Parathyroid adenoma (tissue), 2 donors: ENCODE measurements at regions not wholly inside any gene's neighbourhood (a gene's known extent, or its start where the extent isn't known, plus 50 kb on each side); places are given as distances from the start of the nearest gene placed in this dataset.

Experiments used
- H2AFZ ChIP-seq: fragments of 300-600 bp; sonication (generic); one replicate; pipeline ENCODE4 v1.7.0; 2017; ENCODE audit warnings: antibody characterized with exemption, mild to moderate bottlenecking
- H3K27ac ChIP-seq: fragments of 300-600 bp; sonication (generic); one replicate; pipeline ENCODE4 v1.7.0; 2017
- H3K27me3 ChIP-seq: fragments of 300-600 bp; sonication (generic); one replicate; pipeline ENCODE4 v1.7.0; 2017; ENCODE audit warnings: low read length; ENCODE audit not compliant: control insufficient read depth, insufficient read depth
- H3K36me3 ChIP-seq: fragments of 300-600 bp; sonication (generic); one replicate; pipeline ENCODE4 v1.7.0; 2017; ENCODE audit warnings: low read length; ENCODE audit not compliant: control insufficient read depth, insufficient read depth
- H3K4me1 ChIP-seq: fragments of 300-600 bp; sonication (generic); one replicate; pipeline ENCODE4 v1.7.0; 2017; ENCODE audit warnings: control low read depth
- H3K4me2 ChIP-seq: fragments of 300-600 bp; sonication (generic); one replicate; pipeline ENCODE4 v1.7.0; 2017; ENCODE audit warnings: low read length
- H3K4me3 ChIP-seq: fragments of 300-600 bp; sonication (generic); one replicate; pipeline ENCODE4 v1.7.0; 2017; ENCODE audit warnings: low read depth, low read length
- H3K79me2 ChIP-seq: fragments of 300-600 bp; sonication (generic); one replicate; pipeline ENCODE4 v1.7.0; 2017; ENCODE audit warnings: control low read depth
- H3K9ac ChIP-seq: fragments of 300-600 bp; sonication (generic); one replicate; pipeline ENCODE4 v1.7.0; 2017; ENCODE audit warnings: mild to moderate bottlenecking
- H3K9me3 ChIP-seq: fragments of 300-600 bp; sonication (generic); one replicate; pipeline ENCODE4 v1.7.0; 2017; ENCODE audit warnings: low read length; ENCODE audit not compliant: control insufficient read depth
- CTCF ChIP-seq: fragments of 300-600 bp; sonication (generic); IDR thresholded peaks from one replicate; pipeline ENCODE4 v1.7.0; 2017; ENCODE audit warnings: antibody characterized with exemption, mild to moderate bottlenecking
- donor health status: primary hyperparathyroidism.

- Histone ChIP-seq H3K9ac (no peak overlapping the region), H3K9me3 (no peaks in the 10 kb centered on the region), H3K4me3 (no peak overlapping the region), H3K36me3 (no peaks in the 10 kb centered on the region), H3K79me2 (no peaks in the 10 kb centered on the region), H2AFZ (no peak overlapping the region), H3K27ac (no peak overlapping the region), H3K27me3 (no peaks in the 10 kb centered on the region), H3K4me2 (no peak overlapping the region), H3K4me1 (no peaks in the 10 kb centered on the region)
- TF ChIP-seq CTCF: no peak
Measured at GRCh38 chr5:1735320-1735970, 64.2 kb downstream of the MRPL36 start.

- no peaks in the 10 kb centered on the region for H3K4me1 ChIP-seq
- peak overlapping the region; percentile 24 for H3K27ac ChIP-seq
- no peak overlapping the region for H3K9ac ChIP-seq
- peak overlapping the region; percentile 2 for H2AFZ ChIP-seq
- no peaks in the 10 kb centered on the region for H3K27me3 ChIP-seq
- H3K79me2 ChIP-seq: no peaks in the 10 kb centered on the region
- H3K36me3 ChIP-seq: no peaks in the 10 kb centered on the region
- H3K4me3 ChIP-seq: no peak overlapping the region
- H3K9me3 ChIP-seq: no peaks in the 10 kb centered on the region
- TF ChIP-seq CTCF: no peak
- H3K4me2 ChIP-seq: no peak overlapping the region
Measured at GRCh38 chr5:1734908-1735289, 64.7 kb downstream of the MRPL36 start.

- Histone ChIP-seq H3K4me1 (no peaks in the 10 kb centered on the region), H3K4me3 (no peak overlapping the region), H3K79me2 (no peaks in the 10 kb centered on the region), H3K4me2 (no peak overlapping the region), H2AFZ (peak overlapping the region; percentile 2), H3K27ac (peak overlapping the region; percentile 24), H3K9me3 (no peaks in the 10 kb centered on the region), H3K27me3 (no peaks in the 10 kb centered on the region), H3K36me3 (no peaks in the 10 kb centered on the region), H3K9ac (no peak overlapping the region)
- no peak for TF ChIP-seq CTCF
Measured at GRCh38 chr5:1734271-1734907, 65.2 kb downstream of the MRPL36 start.

- Histone ChIP-seq H2AFZ (no peak overlapping the region), H3K9me3 (no peaks in the 10 kb centered on the region), H3K79me2 (no peaks in the 10 kb centered on the region), H3K9ac (no peak overlapping the region), H3K4me1 (no peaks in the 10 kb centered on the region), H3K36me3 (no peaks in the 10 kb centered on the region), H3K27ac (no peak overlapping the region), H3K27me3 (no peaks in the 10 kb centered on the region), H3K4me3 (no peak overlapping the region), H3K4me2 (no peak overlapping the region)
- no peak for TF ChIP-seq CTCF
Measured at GRCh38 chr5:1733369-1733768, 66.3 kb downstream of the MRPL36 start.

- no peaks in the 10 kb centered on the region for H3K9me3 ChIP-seq
- no peaks in the 10 kb centered on the region for H3K4me1 ChIP-seq
- H2AFZ ChIP-seq: no peak overlapping the region
- H3K4me2 ChIP-seq: no peak overlapping the region
- H3K79me2 ChIP-seq: no peaks in the 10 kb centered on the region
- H3K36me3 ChIP-seq: no peaks in the 10 kb centered on the region
- H3K27ac ChIP-seq: no peak overlapping the region
- no peak for TF ChIP-seq CTCF
- H3K4me3 ChIP-seq: no peak overlapping the region
- no peaks in the 10 kb centered on the region for H3K27me3 ChIP-seq
- H3K9ac ChIP-seq: no peak overlapping the region
Measured at GRCh38 chr5:1732945-1733344, 66.7 kb downstream of the MRPL36 start.
